ENCODE measurements at regions not wholly inside any gene's neighbourhood (a gene's known extent, or its start where the extent isn't known, plus 50 kb on each side); places are given as distances from the start of the nearest gene placed in this dataset.

GRCh38 chr16:49055291-49055690 is 226.3 kb downstream of the CBLN1 start:
- H3K36me3 Mint-ChIP-seq (ENCODE audit: unreplicated experiment) = no peaks in the 10 kb centered on the region
- TF ChIP-seq CTCF (IDR thresholded peaks at IDR 0.05) = no peak
- no peaks in the 10 kb centered on the region for H3K27me3 Mint-ChIP-seq (ENCODE audit: unreplicated experiment)
- H3K27ac Mint-ChIP-seq (ENCODE audit: unreplicated experiment) = no peak overlapping the region
- no peaks in the 10 kb centered on the region for H3K4me1 Mint-ChIP-seq (ENCODE audit: unreplicated experiment)
- no peak for DNase-seq (ENCODE audit: extremely low spot score, unreplicated experiment)
- H3K4me3 Mint-ChIP-seq (ENCODE audit: unreplicated experiment) = no peak overlapping the region
- no peaks in the 10 kb centered on the region for H3K9me3 Mint-ChIP-seq (ENCODE audit: unreplicated experiment)

GRCh38 chr16:49054606-49055005 is 227.0 kb downstream of the CBLN1 start:
- Mint-ChIP-seq H3K27ac (ENCODE audit: unreplicated experiment) (no peak overlapping the region), H3K27me3 (ENCODE audit: unreplicated experiment) (no peaks in the 10 kb centered on the region), H3K9me3 (ENCODE audit: unreplicated experiment) (no peaks in the 10 kb centered on the region), H3K36me3 (ENCODE audit: unreplicated experiment) (no peaks in the 10 kb centered on the region), H3K4me3 (ENCODE audit: unreplicated experiment) (no peak overlapping the region), H3K4me1 (ENCODE audit: unreplicated experiment) (no peaks in the 10 kb centered on the region)
- TF ChIP-seq CTCF (IDR thresholded peaks at IDR 0.05) = no peak
- DNase-seq (ENCODE audit: extremely low spot score, unreplicated experiment) = no peak

GRCh38 chr16:49052846-49053245 is 228.8 kb downstream of the CBLN1 start:
- Mint-ChIP-seq H3K4me3 (ENCODE audit: unreplicated experiment) (no peak overlapping the region), H3K27ac (ENCODE audit: unreplicated experiment) (no peak overlapping the region), H3K9me3 (ENCODE audit: unreplicated experiment) (no peaks in the 10 kb centered on the region), H3K27me3 (ENCODE audit: unreplicated experiment) (no peaks in the 10 kb centered on the region), H3K36me3 (ENCODE audit: unreplicated experiment) (no peaks in the 10 kb centered on the region), H3K4me1 (ENCODE audit: unreplicated experiment) (no peaks in the 10 kb centered on the region)
- TF ChIP-seq CTCF (IDR thresholded peaks at IDR 0.05) = no peak
- DNase-seq (ENCODE audit: extremely low spot score, unreplicated experiment) = no peak

- peaks cover 7% of the 10 kb centered on the region for H3K9me3 Mint-ChIP-seq (ENCODE audit: unreplicated experiment)
- TF ChIP-seq CTCF (IDR thresholded peaks at IDR 0.05) = no peak
- no peaks in the 10 kb centered on the region for H3K27me3 Mint-ChIP-seq (ENCODE audit: unreplicated experiment)
- H3K4me1 Mint-ChIP-seq (ENCODE audit: unreplicated experiment) = no peaks in the 10 kb centered on the region
- DNase-seq (ENCODE audit: extremely low spot score, unreplicated experiment) = no peak
- H3K4me3 Mint-ChIP-seq (ENCODE audit: unreplicated experiment) = no peak overlapping the region
- H3K27ac Mint-ChIP-seq (ENCODE audit: unreplicated experiment) = no peak overlapping the region
- H3K36me3 Mint-ChIP-seq (ENCODE audit: unreplicated experiment) = no peaks in the 10 kb centered on the region
Measured at GRCh38 chr16:49051576-49051975, 230.1 kb downstream of the CBLN1 start.

GRCh38 chr16:49050607-49051006 is 231.0 kb downstream of the CBLN1 start:
- DNase-seq (ENCODE audit: extremely low spot score, unreplicated experiment) = no peak
- Mint-ChIP-seq H3K4me1 (ENCODE audit: unreplicated experiment) (no peaks in the 10 kb centered on the region), H3K36me3 (ENCODE audit: unreplicated experiment) (no peaks in the 10 kb centered on the region), H3K27ac (ENCODE audit: unreplicated experiment) (no peak overlapping the region), H3K9me3 (ENCODE audit: unreplicated experiment) (peaks cover 12% of the 10 kb centered on the region), H3K27me3 (ENCODE audit: unreplicated experiment) (no peaks in the 10 kb centered on the region), H3K4me3 (ENCODE audit: unreplicated experiment) (no peak overlapping the region)
- no peak for TF ChIP-seq CTCF (IDR thresholded peaks at IDR 0.05)

Measured in osteocyte (in vitro differentiated cells).